GM20000 (cell line): ENCODE measurements at regions not wholly inside any gene's neighbourhood (a gene's known extent, or its start where the extent isn't known, plus 50 kb on each side); places are given as distances from the start of the nearest gene placed in this dataset.

Experiments used
- DNase-seq: peaks from one replicate; pipeline ENCODE4 v3.0.0; 2012; ENCODE audit warnings: low spot score
- TF ChIP-seq, protein P1 (sequence below): IDR thresholded peaks from 2 replicates; pipeline ENCODE4 v1.5.1; 2012; ENCODE audit warnings: mild to moderate bottlenecking, control low read depth; ENCODE audit errors: extremely low read depth, missing control alignments

DNA sequence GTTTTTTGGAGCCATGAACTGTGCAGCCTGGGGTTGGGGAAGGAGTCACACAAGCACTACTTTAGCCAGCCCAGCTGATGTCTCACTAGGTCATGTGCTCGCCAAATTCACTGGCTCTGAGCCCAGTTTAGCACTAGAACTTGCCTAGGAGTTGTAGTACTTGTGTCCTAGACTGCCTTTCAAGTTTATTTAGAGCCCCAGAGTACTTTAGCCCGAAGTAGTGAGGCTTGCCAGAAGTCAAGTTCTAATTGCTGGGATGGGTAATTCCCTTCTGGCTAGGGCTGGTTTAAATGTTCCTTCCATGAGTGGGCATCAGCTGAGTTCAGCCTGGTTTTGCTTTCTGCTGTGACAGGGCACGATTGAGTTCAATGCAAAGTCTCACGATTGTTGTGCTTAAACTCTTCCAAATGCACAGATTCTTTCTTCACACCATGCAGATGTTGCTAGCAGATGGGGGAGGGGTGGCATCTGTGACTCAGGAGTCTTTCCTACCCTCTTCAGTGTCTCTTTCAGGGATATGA lies 228.2 kb upstream of the ZPLD1 start:
- no peak for DNase-seq
- TF ChIP-seq, protein P1, sequence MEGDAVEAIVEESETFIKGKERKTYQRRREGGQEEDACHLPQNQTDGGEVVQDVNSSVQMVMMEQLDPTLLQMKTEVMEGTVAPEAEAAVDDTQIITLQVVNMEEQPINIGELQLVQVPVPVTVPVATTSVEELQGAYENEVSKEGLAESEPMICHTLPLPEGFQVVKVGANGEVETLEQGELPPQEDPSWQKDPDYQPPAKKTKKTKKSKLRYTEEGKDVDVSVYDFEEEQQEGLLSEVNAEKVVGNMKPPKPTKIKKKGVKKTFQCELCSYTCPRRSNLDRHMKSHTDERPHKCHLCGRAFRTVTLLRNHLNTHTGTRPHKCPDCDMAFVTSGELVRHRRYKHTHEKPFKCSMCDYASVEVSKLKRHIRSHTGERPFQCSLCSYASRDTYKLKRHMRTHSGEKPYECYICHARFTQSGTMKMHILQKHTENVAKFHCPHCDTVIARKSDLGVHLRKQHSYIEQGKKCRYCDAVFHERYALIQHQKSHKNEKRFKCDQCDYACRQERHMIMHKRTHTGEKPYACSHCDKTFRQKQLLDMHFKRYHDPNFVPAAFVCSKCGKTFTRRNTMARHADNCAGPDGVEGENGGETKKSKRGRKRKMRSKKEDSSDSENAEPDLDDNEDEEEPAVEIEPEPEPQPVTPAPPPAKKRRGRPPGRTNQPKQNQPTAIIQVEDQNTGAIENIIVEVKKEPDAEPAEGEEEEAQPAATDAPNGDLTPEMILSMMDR = no peak

DNA sequence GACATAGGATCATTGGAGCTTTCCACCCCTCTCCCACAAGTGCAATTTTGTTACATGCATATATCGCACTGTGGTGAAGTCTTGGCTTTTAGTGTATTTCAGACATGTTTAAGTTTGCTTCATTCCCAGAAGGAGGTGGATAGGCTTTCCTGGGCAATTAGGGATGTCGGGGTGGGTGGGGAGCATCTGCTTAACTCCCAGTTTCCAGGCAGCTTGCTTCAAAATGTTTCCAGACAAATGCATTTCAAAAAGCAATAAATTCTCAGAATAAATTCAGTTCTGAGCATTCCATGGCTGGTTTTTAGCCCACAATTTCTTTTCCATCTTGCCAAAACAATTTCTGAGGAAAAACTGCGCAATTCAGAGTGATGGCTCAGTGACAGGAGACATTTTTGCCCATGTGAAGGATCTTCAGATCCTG lies 227.7 kb upstream of the ZPLD1 start:
- TF ChIP-seq, protein P1 = no peak
- DNase-seq = no peak

DNA sequence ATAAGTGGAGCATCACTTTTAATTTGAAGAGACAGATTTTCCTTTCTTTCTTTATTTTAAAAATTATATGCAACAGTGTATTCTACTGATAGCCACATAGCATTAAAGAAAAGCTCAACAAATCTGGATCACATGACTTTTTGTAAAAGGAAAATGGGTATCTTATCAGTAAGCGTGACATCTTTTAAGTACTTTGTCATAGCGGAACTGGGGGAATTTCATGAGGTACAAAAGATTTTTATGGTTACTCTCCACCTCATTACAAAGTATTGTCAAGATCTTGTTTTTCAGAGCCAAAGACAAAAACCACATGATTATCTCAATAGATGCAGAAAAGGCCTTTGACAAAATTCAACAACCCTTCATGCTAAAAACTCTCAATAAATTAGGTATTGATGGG lies 219.6 kb upstream of the ZPLD1 start:
- no peak for DNase-seq
- TF ChIP-seq, protein P1 = no peak

DNA sequence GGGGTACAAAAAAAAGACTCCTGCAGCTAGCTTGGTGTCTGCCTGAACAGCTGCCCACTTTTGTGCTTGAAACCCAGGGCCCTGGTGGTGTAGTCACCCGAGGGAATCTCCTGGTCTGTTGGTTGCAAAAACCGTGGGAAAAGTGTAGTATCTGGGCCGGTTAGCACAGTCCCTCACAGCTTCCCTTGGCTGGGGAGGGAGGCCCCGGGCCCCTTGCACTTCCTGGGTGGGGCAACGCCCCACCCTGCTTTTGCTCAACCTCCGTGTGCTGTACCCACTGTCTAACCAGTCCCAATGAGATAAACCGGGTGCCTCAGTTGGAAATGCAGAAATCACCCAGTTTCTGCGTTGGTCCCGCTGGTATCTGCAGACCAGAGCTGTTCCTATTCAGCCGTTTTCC lies 211.7 kb upstream of the ZPLD1 start:
- TF ChIP-seq, protein P1 = no peak
- DNase-seq = no peak

DNA sequence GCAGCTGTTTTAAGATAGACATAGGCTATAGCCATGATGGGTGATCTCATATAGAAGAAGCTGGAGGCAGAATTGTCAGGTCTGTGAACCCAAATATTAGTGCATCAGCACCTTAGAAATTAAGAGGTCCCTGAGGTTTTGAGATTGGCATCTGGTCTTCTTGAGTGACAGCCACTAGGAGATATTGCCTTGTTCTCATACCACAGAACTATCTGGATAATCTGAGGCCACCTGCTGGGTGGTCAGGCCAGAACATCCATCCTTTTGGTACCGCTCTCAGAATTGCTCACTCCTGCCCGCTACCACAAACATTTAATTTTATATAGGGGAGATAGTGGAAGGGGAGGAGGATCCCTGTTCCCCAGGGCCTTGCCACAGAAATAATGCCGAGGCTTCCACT lies 210.6 kb upstream of the ZPLD1 start:
- peak; percentile 18 for DNase-seq
- TF ChIP-seq, protein P1 = peak; percentile 20

DNA sequence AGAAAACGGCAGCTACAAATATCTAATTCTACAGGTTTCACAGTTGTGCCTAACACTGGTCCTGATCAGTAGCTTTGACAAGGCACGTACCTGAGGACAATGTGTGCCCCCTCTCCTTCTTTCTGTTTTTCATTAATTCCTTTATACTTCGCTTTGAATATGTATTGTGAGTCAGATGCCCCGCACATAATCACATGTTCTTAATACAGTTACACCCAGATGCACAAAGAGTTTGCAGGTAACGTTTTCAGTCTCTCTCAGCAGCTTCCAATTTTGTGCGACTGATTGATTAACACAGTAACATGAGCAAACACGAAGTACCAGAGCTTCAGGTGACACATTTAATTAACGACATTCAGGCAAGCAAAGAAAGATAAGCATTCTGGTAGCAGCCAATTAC lies 209.8 kb upstream of the ZPLD1 start:
- no peak for DNase-seq

DNA sequence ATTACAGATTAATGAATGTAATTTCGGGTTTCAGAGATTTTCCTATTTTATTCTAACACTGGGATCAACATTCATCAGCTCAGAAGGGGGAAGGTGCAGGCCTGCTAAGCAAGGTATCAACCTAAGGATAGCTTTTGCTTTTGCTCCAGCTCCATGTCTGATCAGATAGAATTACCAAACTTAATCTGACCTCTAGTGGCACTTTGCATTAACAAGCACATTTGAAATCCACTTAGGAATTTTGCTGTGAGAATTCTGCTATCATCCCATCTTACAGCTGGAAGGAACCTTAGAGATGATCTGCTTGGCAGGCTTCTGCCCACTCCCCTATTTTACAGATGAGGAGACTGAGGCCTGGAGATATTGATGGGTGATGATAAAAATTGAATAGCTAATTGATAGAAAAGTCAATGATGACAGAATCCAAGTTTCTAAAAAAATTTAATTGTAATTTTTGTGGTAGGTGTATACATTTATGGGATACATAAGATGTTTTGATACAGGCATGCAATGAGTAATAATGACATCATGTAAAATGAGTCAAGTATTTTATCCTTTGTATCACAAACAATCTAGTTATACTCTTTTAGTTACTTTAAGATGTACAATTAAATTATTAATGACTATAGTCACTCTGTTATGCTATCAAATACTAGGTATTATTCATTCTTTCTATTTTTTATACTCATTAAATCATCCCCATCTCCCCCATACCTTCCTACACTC lies 209.2 kb upstream of the ZPLD1 start:
- peak; percentile 29 for DNase-seq
- TF ChIP-seq, protein P1 = no peak

More for the DNA sequence above, 209.8 kb upstream of the ZPLD1 start:
- TF ChIP-seq, protein P1 = no peak
